D721Med (cell line): ENCODE measurements at regions not wholly inside any gene's neighbourhood (a gene's known extent, or its start where the extent isn't known, plus 50 kb on each side); places are given as distances from the start of the nearest gene placed in this dataset.
A peak's percentile ranks its signal among the peaks of the same experiment; 100 is the strongest.

Experiments used
- DNase-seq: peaks from one replicate; pipeline ENCODE4 v3.0.0; 2011; ENCODE audit warnings: low spot score; ENCODE audit not compliant: insufficient read length
- FAIRE-seq: peaks from 2 replicates; lab custom pipeline; 2011; peaks lifted over from hg19 to GRCh38; lab: Jason Lieb, UNC
- TF ChIP-seq, protein P1 (sequence below): IDR thresholded peaks from 2 replicates; pipeline ENCODE4 v1.5.1; 2012; ENCODE audit warnings: mild to moderate bottlenecking, control low read depth; ENCODE audit not compliant: insufficient read depth; ENCODE audit errors: missing control alignments

GRCh38 chr3:35992041-35992440, 352.7 kb downstream of the ARPP21 start:
- no peak for FAIRE-seq
- no peak for DNase-seq
- TF ChIP-seq, protein P1, sequence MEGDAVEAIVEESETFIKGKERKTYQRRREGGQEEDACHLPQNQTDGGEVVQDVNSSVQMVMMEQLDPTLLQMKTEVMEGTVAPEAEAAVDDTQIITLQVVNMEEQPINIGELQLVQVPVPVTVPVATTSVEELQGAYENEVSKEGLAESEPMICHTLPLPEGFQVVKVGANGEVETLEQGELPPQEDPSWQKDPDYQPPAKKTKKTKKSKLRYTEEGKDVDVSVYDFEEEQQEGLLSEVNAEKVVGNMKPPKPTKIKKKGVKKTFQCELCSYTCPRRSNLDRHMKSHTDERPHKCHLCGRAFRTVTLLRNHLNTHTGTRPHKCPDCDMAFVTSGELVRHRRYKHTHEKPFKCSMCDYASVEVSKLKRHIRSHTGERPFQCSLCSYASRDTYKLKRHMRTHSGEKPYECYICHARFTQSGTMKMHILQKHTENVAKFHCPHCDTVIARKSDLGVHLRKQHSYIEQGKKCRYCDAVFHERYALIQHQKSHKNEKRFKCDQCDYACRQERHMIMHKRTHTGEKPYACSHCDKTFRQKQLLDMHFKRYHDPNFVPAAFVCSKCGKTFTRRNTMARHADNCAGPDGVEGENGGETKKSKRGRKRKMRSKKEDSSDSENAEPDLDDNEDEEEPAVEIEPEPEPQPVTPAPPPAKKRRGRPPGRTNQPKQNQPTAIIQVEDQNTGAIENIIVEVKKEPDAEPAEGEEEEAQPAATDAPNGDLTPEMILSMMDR = no peak

DNA sequence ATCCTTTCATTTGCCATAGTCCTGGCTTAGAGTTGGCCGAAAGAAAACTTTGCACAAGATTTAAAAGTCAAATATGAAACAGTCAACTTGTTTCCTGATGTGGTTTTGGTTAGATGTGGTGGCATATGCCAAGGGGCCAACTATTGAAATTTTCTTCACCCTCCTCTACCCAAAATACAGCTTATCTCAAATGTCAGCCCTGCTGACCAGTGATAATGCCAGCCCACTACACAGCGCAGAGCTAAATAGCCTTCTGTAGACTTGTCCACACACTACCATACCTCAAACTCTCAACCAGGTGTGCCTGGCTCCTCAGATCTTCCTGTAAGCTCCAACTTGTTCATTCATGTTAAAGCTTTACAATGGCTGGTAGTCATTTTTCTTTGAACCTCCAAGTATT, 368.5 kb upstream of the STAC start:
- TF ChIP-seq, protein P1 = no peak
- DNase-seq (no peak), FAIRE-seq (no peak)

GRCh38 chr3:36013425-36013824, 366.9 kb upstream of the STAC start:
- no peak for DNase-seq
- TF ChIP-seq, protein P1 = no peak
- no peak for FAIRE-seq

GRCh38 chr3:36025232-36025631, 355.1 kb upstream of the STAC start:
- no peak for DNase-seq
- TF ChIP-seq, protein P1 = no peak
- FAIRE-seq = no peak

DNA sequence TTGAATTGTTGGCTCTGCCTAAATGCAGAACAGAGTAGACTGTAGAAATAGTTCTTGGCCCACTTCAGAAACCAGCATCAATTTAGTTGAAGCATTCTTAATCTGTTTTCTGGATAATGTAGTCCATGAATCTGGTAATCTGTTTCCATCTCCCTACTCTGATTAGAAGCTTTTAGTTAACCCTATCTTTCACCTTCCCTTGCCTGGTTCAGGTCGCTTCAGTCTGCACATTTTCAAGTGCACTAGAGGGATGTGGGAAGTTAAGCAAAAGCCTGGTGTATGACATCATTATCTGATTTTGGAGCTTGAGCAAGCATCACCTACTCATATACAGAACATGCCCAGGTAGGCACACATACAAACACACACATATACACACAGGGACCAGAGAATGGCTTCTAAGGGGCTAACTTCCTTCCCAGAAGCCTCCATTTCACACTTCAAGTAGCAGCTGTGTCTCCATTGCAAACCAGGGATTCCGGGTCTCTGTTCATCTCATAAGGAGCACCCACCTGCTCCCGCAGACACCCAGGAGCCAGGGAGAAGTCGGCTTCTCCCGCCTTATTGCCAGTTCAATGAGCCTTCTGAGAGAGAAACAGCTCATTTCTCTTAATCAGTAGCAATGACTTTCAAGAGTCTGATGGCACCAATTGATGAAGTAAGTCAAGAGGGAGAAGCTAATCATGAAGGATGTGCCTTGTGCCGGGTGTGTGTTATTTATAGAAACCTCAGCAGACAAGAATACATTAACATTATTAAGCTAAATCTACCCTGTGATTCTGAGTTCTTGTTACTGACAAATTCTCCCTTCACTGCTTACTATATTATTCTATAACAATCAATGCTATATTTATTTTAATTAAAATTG, 347.9 kb upstream of the STAC start:
- DNase-seq (no peak), FAIRE-seq (peak; percentile 90)
- TF ChIP-seq, protein P1 = no peak

GRCh38 chr3:36058404-36059030, 321.8 kb upstream of the STAC start:
- TF ChIP-seq, protein P1 = no peak
- FAIRE-seq (no peak), DNase-seq (no peak)

DNA sequence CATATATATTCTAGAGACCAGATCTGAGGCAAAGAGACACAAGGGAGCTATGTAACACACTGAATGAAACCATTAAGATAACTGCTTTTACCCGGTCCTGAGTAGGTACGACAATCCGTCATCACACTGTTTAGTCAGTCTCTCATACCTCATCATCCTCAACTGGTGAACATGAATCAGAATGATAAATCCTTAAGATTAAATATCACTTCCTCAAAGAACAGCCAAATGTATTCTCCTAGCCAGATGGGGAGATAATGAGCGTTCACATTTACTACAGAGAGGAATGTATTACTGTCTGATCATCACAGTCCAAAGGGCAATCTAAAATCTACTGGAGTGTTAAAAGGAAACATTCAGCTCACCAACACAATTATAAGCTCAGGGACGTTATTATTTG, 319.4 kb upstream of the STAC start:
- FAIRE-seq = peak; percentile 98
- TF ChIP-seq, protein P1 = no peak
- DNase-seq = no peak
